ENCODE measurements at regions not wholly inside any gene's neighbourhood (a gene's known extent, or its start where the extent isn't known, plus 50 kb on each side); places are given as distances from the start of the nearest gene placed in this dataset.

GRCh38 chr18:54700580-54700979 is 109.5 kb downstream of the DYNAP start:
- DNase-seq (ENCODE audit: low read depth), result no peak
- TF ChIP-seq CTCF (conservative IDR thresholded peaks at IDR 0.05; ENCODE audit: low read depth, low read length), result no peak
- H3K4me3 ChIP-seq (ENCODE audit: low read length), result no peak overlapping the region

GRCh38 chr18:54702686-54703085 is 111.6 kb downstream of the DYNAP start:
- DNase-seq (ENCODE audit: low read depth), result no peak
- no peak for TF ChIP-seq CTCF (conservative IDR thresholded peaks at IDR 0.05; ENCODE audit: low read depth, low read length)
- no peak overlapping the region for H3K4me3 ChIP-seq (ENCODE audit: low read length)

- TF ChIP-seq CTCF (conservative IDR thresholded peaks at IDR 0.05; ENCODE audit: low read depth, low read length), result no peak
- H3K4me3 ChIP-seq (ENCODE audit: low read length), result no peak overlapping the region
- DNase-seq (ENCODE audit: low read depth), result no peak
These were observed 118.0 kb upstream of the RAB27B start for GRCh38 chr18:54710074-54710899.

- no peak overlapping the region for H3K4me3 ChIP-seq (ENCODE audit: low read length)
- DNase-seq (ENCODE audit: low read depth), result no peak
- no peak for TF ChIP-seq CTCF (conservative IDR thresholded peaks at IDR 0.05; ENCODE audit: low read depth, low read length)
These were observed 117.4 kb upstream of the RAB27B start for GRCh38 chr18:54710900-54711281.

- peak; percentile 50 for DNase-seq (ENCODE audit: low read depth)
- no peak overlapping the region for H3K4me3 ChIP-seq (ENCODE audit: low read length)
- TF ChIP-seq CTCF (conservative IDR thresholded peaks at IDR 0.05; ENCODE audit: low read depth, low read length), result no peak
These were observed 116.0 kb upstream of the RAB27B start for GRCh38 chr18:54712306-54712705.

- no peak overlapping the region for H3K4me3 ChIP-seq (ENCODE audit: low read length)
These were observed 115.5 kb upstream of the RAB27B start for GRCh38 chr18:54712758-54713157.

More at GRCh38 chr18:54712758-54713157, 115.5 kb upstream of the RAB27B start:
- no peak for DNase-seq (ENCODE audit: low read depth)
- no peak for TF ChIP-seq CTCF (conservative IDR thresholded peaks at IDR 0.05; ENCODE audit: low read depth, low read length)
